ENCODE measurements at regions not wholly inside any gene's neighbourhood (a gene's known extent, or its start where the extent isn't known, plus 50 kb on each side); places are given as distances from the start of the nearest gene placed in this dataset.
"Not testable (repeated sequence)": the region's sequence is repeated elsewhere in the genome, so short reads cannot be mapped to it uniquely, and the experiment has no call there.

GRCh38 chrX:94695910-94696309, 1021.9 kb downstream of the FAM133A start:
- no peak for TF ChIP-seq CTCF (IDR thresholded peaks at IDR 0.05; ENCODE audit: extremely low read depth, missing control alignments)
- DNase-seq (ENCODE audit: low spot score), result no peak

GRCh38 chrX:94704348-94705256, 1030.6 kb downstream of the FAM133A start:
- not testable (repeated sequence) for DNase-seq (ENCODE audit: low spot score)

GRCh38 chrX:94721386-94721785, 1047.4 kb downstream of the FAM133A start:
- no peak for DNase-seq (ENCODE audit: low spot score)
- TF ChIP-seq CTCF (IDR thresholded peaks at IDR 0.05; ENCODE audit: extremely low read depth, missing control alignments), result no peak

GRCh38 chrX:94722578-94722977, 1048.6 kb downstream of the FAM133A start:
- TF ChIP-seq CTCF (IDR thresholded peaks at IDR 0.05; ENCODE audit: extremely low read depth, missing control alignments), result no peak

GRCh38 chrX:94742772-94743171, 1068.8 kb downstream of the FAM133A start:
- no peak for DNase-seq (ENCODE audit: low spot score)
- TF ChIP-seq CTCF (IDR thresholded peaks at IDR 0.05; ENCODE audit: extremely low read depth, missing control alignments), result no peak

More at GRCh38 chrX:94722578-94722977, 1048.6 kb downstream of the FAM133A start:
- DNase-seq (ENCODE audit: low spot score), result no peak

- TF ChIP-seq CTCF (IDR thresholded peaks at IDR 0.05; ENCODE audit: extremely low read depth, missing control alignments), result no peak
Measured at GRCh38 chrX:94743478-94743877, 1069.5 kb downstream of the FAM133A start.

GRCh38 chrX:94744786-94745185, 1070.8 kb downstream of the FAM133A start:
- TF ChIP-seq CTCF (IDR thresholded peaks at IDR 0.05; ENCODE audit: extremely low read depth, missing control alignments), result no peak
- no peak for DNase-seq (ENCODE audit: low spot score)

More at GRCh38 chrX:94743478-94743877, 1069.5 kb downstream of the FAM133A start:
- DNase-seq (ENCODE audit: low spot score), result no peak

- no peak for DNase-seq (ENCODE audit: low spot score)
- TF ChIP-seq CTCF (IDR thresholded peaks at IDR 0.05; ENCODE audit: extremely low read depth, missing control alignments), result no peak
Measured at GRCh38 chrX:94751611-94752010, 1077.6 kb downstream of the FAM133A start.
